ENCODE measurements at regions not wholly inside any gene's neighbourhood (a gene's known extent, or its start where the extent isn't known, plus 50 kb on each side); places are given as distances from the start of the nearest gene placed in this dataset.

GRCh38 chr2:111624411-111625156, 259.4 kb downstream of the ANAPC1 start:
- Histone ChIP-seq H2AK5ac (ENCODE audit: low read depth, low read length) (no peak overlapping the region), H3K27ac (ENCODE audit: low read depth, low read length) (no peak overlapping the region; the same call in 1 of the 2 replicates), H3K79me1 (ENCODE audit: low read depth, low read length) (no peaks in the 10 kb centered on the region), H3K56ac (replicated peaks; ENCODE audit: insufficient read length, low read depth, low read length) (no peak overlapping the region), H2BK12ac (ENCODE audit: low read depth, low read length) (no peak overlapping the region), H2BK120ac (replicated peaks; ENCODE audit: low read depth, low read length) (no peak overlapping the region), H4K5ac (ENCODE audit: insufficient read length, low read depth, low read length) (no peak overlapping the region), H3K23me2 (ENCODE audit: low read depth, low read length) (no peaks in the 10 kb centered on the region), H3K23ac (ENCODE audit: insufficient read length) (no peak overlapping the region), H3K79me2 (ENCODE audit: control insufficient read depth in 1 of 2, insufficient read depth in 2 of 2, low read length in 2 of 2) (no peaks in the 10 kb centered on the region), H3K36me3 (ENCODE audit: control insufficient read depth in 2 of 4, insufficient read depth in 4 of 4, low read length in 3 of 4) (no peaks in the 10 kb centered on the region), H3K4me2 (ENCODE audit: insufficient read depth in 1 of 2, low read depth in 2 of 2, low read length in 2 of 2) (no peak overlapping the region), H4K8ac (ENCODE audit: extremely low read depth, insufficient read depth, low read length) (no peak overlapping the region), H2BK20ac (ENCODE audit: low read length) (no peak overlapping the region), H2BK5ac (ENCODE audit: low read depth, low read length) (no peak overlapping the region), H4K20me1 (replicated peaks in 1 of 2; ENCODE audit: control insufficient read depth in 1 of 2, insufficient read depth in 2 of 2, low read length in 2 of 2) (no peaks in the 10 kb centered on the region), H2AFZ (ENCODE audit: low read length) (no peak overlapping the region), H3K4ac (replicated peaks; ENCODE audit: insufficient read length, low read depth, low read length) (no peak overlapping the region), H3K9ac (replicated peaks in 1 of 4; ENCODE audit: extremely low read depth in 1 of 4, low read depth in 3 of 4, low read length in 3 of 4) (no peak overlapping the region), H4K91ac (replicated peaks; ENCODE audit: insufficient read length, low read length) (no peak overlapping the region), H3K4me1 (replicated peaks in 1 of 4; ENCODE audit: control insufficient read depth in 3 of 4, insufficient read depth in 4 of 4, low read length in 3 of 4) (no peaks in the 10 kb centered on the region), H3K27me3 (replicated peaks in 1 of 4; ENCODE audit: control insufficient read depth in 3 of 4, extremely low read depth in 1 of 4, insufficient read depth in 3 of 4, low read length in 3 of 4) (no peaks in the 10 kb centered on the region), H3K18ac (ENCODE audit: extremely low read depth, low read length) (no peak overlapping the region), H3K14ac (ENCODE audit: insufficient read length) (no peak overlapping the region), H3K4me3 (ENCODE audit: extremely low read depth in 1 of 4, insufficient read depth in 2 of 4, low read depth in 3 of 4, low read length in 4 of 4) (no peak overlapping the region), H2BK15ac (ENCODE audit: low read length) (no peak overlapping the region), H3K9me3 (ENCODE audit: insufficient read depth in 2 of 2, low read depth in 1 of 2, low read length in 1 of 2) (peaks cover 3 to 4% of the 10 kb centered on the region in 2 experiments; a peak in 1 of 4 replicates)
- ChIA-PET POLR2A (ENCODE audit: partially characterized antibody) (interaction anchor here (0.5 kb wide), 1 partner anchor 904 kb away, joined by 3 read pairs; no protein-coding TSS in a partner anchor), CTCF (ENCODE audit: partially characterized antibody) (interaction anchor here (0.5 to 1.4 kb wide), 4 partner anchors 15 to 504 kb away, joined by 3 to 6 read pairs (median 4); no protein-coding TSS in a partner anchor)
- no peak for FAIRE-seq
- WGBS, 2 experiments (ENCODE audit: extremely low coverage in 1 of 2, insufficient coverage in 1 of 2, insufficient read length in 1 of 2, insufficient replicate concordance in 2 of 2, low coverage in 1 of 2, low lambda C conversion rate in 2 of 2, missing lambda C conversion rate in 1 of 2) = 90% methylated on average over 3 of the region's 3 CpGs; no CpG with 5 or more reads in 1 of the 2 experiments
- DNase-seq (ENCODE audit: low read depth in 1 of 2, low spot score in 2 of 2) = no peak
- no peak for TF ChIP-seq SP1 (IDR thresholded peaks at IDR 0.05; ENCODE audit: low read depth, low read length)
- TF ChIP-seq SIN3A (conservative IDR thresholded peaks at IDR 0.05 in 1 of 2, IDR thresholded peaks at IDR 0.05 in 1 of 2; ENCODE audit: low read depth in 1 of 2, low read length in 2 of 2) = no peak
- TF ChIP-seq FOSL1 (IDR thresholded peaks at IDR 0.05; ENCODE audit: insufficient read depth, low read depth, low read length) = no peak
- TF ChIP-seq BACH1 (IDR thresholded peaks at IDR 0.05; ENCODE audit: low read length) = no peak
- no peak for TF ChIP-seq ASH2L (IDR thresholded peaks at IDR 0.05; ENCODE audit: low read length)
- no peak for TF ChIP-seq MAX (IDR thresholded peaks at IDR 0.05)

All from H1 (cell line).